ENCODE measurements at regions not wholly inside any gene's neighbourhood (a gene's known extent, or its start where the extent isn't known, plus 50 kb on each side); places are given as distances from the start of the nearest gene placed in this dataset.

- DNase-seq, result peak; percentile 82
These were observed 91.7 kb upstream of the MMADHC start for GRCh38 chr2:149679286-149679685.

- no peak for DNase-seq
These were observed 89.8 kb upstream of the MMADHC start for GRCh38 chr2:149677416-149677815.

- no peak for DNase-seq
These were observed 82.5 kb upstream of the MMADHC start for GRCh38 chr2:149670086-149670485.

- no peak for DNase-seq
These were observed 79.3 kb upstream of the MMADHC start for GRCh38 chr2:149666809-149667320.

GRCh38 chr2:149664896-149665295, 77.3 kb upstream of the MMADHC start:
- DNase-seq, result no peak

GRCh38 chr2:149662556-149662955, 75.0 kb upstream of the MMADHC start:
- DNase-seq, result no peak

- peak; percentile 74 for DNase-seq
These were observed 74.3 kb upstream of the MMADHC start for GRCh38 chr2:149661844-149662243.

GRCh38 chr2:149658553-149658952, 71.0 kb upstream of the MMADHC start:
- no peak for DNase-seq

GRCh38 chr2:149657401-149658040, 69.9 kb upstream of the MMADHC start:
- DNase-seq, result no peak

GRCh38 chr2:149656996-149657395, 69.4 kb upstream of the MMADHC start:
- no peak for DNase-seq

- DNase-seq, result peak; percentile 39
These were observed 66.4 kb upstream of the MMADHC start for GRCh38 chr2:149653831-149654445.

GRCh38 chr2:149652926-149653325, 65.4 kb upstream of the MMADHC start:
- DNase-seq, result no peak

GRCh38 chr2:149652526-149652925, 65.0 kb upstream of the MMADHC start:
- DNase-seq, result no peak

GRCh38 chr2:149651229-149651628, 63.7 kb upstream of the MMADHC start:
- DNase-seq, result no peak

GRCh38 chr2:149650006-149650405, 62.4 kb upstream of the MMADHC start:
- no peak for DNase-seq

- DNase-seq, result peak; percentile 99
These were observed 60.9 kb upstream of the MMADHC start for GRCh38 chr2:149648282-149649030.

GRCh38 chr2:149645391-149645790, 57.8 kb upstream of the MMADHC start:
- peak; percentile 85 for DNase-seq

Data from fibroblast of upper back skin (primary cell).